ENCODE measurements at regions not wholly inside any gene's neighbourhood (a gene's known extent, or its start where the extent isn't known, plus 50 kb on each side); places are given as distances from the start of the nearest gene placed in this dataset.

- intact Hi-C loops (cut with micrococcal nuclease; ENCODE audit: unreplicated experiment): no loop called here
- BruUV-seq (replicated peaks): no TSS peak
- peaks cover 22% of the 10 kb centered on the region for H3K9me3 ChIP-seq (ENCODE audit: low read depth, low read length, poor library complexity, severe bottlenecking)
- H3K4me3 ChIP-seq (ENCODE audit: low read depth, low read length, poor library complexity, severe bottlenecking): no peak overlapping the region
- ChIA-PET POLR2A (ENCODE audit: low non-redundant PET) (no interaction called here), CTCF (no interaction called here)
- no peaks in the 10 kb centered on the region for H3K4me1 ChIP-seq (ENCODE audit: insufficient read depth, low read length, poor library complexity, severe bottlenecking)
- DNase-seq (ENCODE audit: low spot score): no peak
- H3K27ac ChIP-seq (ENCODE audit: low read depth, low read length, poor library complexity, severe bottlenecking): no peak overlapping the region
- H3K36me3 ChIP-seq (ENCODE audit: insufficient read depth, low read length, poor library complexity, severe bottlenecking): no peaks in the 10 kb centered on the region
- TF ChIP-seq, protein P1, sequence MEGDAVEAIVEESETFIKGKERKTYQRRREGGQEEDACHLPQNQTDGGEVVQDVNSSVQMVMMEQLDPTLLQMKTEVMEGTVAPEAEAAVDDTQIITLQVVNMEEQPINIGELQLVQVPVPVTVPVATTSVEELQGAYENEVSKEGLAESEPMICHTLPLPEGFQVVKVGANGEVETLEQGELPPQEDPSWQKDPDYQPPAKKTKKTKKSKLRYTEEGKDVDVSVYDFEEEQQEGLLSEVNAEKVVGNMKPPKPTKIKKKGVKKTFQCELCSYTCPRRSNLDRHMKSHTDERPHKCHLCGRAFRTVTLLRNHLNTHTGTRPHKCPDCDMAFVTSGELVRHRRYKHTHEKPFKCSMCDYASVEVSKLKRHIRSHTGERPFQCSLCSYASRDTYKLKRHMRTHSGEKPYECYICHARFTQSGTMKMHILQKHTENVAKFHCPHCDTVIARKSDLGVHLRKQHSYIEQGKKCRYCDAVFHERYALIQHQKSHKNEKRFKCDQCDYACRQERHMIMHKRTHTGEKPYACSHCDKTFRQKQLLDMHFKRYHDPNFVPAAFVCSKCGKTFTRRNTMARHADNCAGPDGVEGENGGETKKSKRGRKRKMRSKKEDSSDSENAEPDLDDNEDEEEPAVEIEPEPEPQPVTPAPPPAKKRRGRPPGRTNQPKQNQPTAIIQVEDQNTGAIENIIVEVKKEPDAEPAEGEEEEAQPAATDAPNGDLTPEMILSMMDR (conservative IDR thresholded peaks at IDR 0.05; ENCODE audit: low read depth, low read length): no peak
- no peak for TF ChIP-seq EZH2 (IDR thresholded peaks at IDR 0.05; ENCODE audit: borderline replicate concordance, low read depth, low read length, poor library complexity, severe bottlenecking)
- H3K27me3 ChIP-seq (replicated peaks; ENCODE audit: insufficient read depth, low read depth, low read length, poor library complexity): peaks cover 5% of the 10 kb centered on the region
Observed at GRCh38 chr6:170122651-170123050, 168.2 kb downstream of the DLL1 start.

GRCh38 chr6:170117111-170117972, 173.5 kb downstream of the DLL1 start:
- H3K36me3 ChIP-seq (ENCODE audit: insufficient read depth, low read length, poor library complexity, severe bottlenecking): no peaks in the 10 kb centered on the region
- no peak for DNase-seq (ENCODE audit: low spot score)
- BruUV-seq (replicated peaks): no TSS peak
- no peaks in the 10 kb centered on the region for H3K4me1 ChIP-seq (ENCODE audit: insufficient read depth, low read length, poor library complexity, severe bottlenecking)
- no peak overlapping the region for H3K27ac ChIP-seq (ENCODE audit: low read depth, low read length, poor library complexity, severe bottlenecking)
- peaks cover 22% of the 10 kb centered on the region for H3K9me3 ChIP-seq (ENCODE audit: low read depth, low read length, poor library complexity, severe bottlenecking)
- ChIA-PET CTCF (no interaction called here), POLR2A (ENCODE audit: low non-redundant PET) (no interaction called here)
- H3K4me3 ChIP-seq (ENCODE audit: low read depth, low read length, poor library complexity, severe bottlenecking): no peak overlapping the region
- H3K27me3 ChIP-seq (replicated peaks; ENCODE audit: insufficient read depth, low read depth, low read length, poor library complexity): peaks cover 4% of the 10 kb centered on the region
- TF ChIP-seq, protein P1 (conservative IDR thresholded peaks at IDR 0.05; ENCODE audit: low read depth, low read length): no peak
- TF ChIP-seq EZH2 (IDR thresholded peaks at IDR 0.05; ENCODE audit: borderline replicate concordance, low read depth, low read length, poor library complexity, severe bottlenecking): no peak
- intact Hi-C loops (cut with micrococcal nuclease; ENCODE audit: unreplicated experiment): no loop called here

DNA sequence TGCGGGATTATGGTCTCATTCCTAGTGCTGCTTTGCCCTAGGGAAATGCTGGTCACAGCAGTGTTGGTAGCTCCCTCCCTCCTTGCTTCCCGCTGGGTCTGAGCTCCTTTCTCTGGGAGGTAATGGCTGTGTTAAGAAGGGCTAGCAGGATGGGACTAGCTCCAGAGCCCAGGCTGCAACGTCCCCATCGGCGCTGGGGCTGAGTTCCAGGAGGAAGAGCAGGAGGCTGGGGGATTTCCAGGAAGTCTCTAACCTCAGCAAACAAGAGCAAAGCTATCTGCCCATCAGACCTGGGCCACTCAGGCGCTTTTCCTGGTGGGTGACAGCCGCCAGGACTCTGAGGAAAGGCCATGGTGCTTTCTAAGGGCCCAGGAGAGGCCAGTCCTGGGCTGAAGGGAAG, 174.2 kb downstream of the DLL1 start:
- TF ChIP-seq EZH2 (IDR thresholded peaks at IDR 0.05; ENCODE audit: borderline replicate concordance, low read depth, low read length, poor library complexity, severe bottlenecking): no peak
- TF ChIP-seq, protein P1 (conservative IDR thresholded peaks at IDR 0.05; ENCODE audit: low read depth, low read length): no peak
- Histone ChIP-seq H3K9me3 (ENCODE audit: low read depth, low read length, poor library complexity, severe bottlenecking) (peaks cover 19% of the 10 kb centered on the region), H3K4me1 (ENCODE audit: insufficient read depth, low read length, poor library complexity, severe bottlenecking) (no peaks in the 10 kb centered on the region), H3K27ac (ENCODE audit: low read depth, low read length, poor library complexity, severe bottlenecking) (no peak overlapping the region), H3K27me3 (replicated peaks; ENCODE audit: insufficient read depth, low read depth, low read length, poor library complexity) (no peaks in the 10 kb centered on the region), H3K36me3 (ENCODE audit: insufficient read depth, low read length, poor library complexity, severe bottlenecking) (no peaks in the 10 kb centered on the region), H3K4me3 (ENCODE audit: low read depth, low read length, poor library complexity, severe bottlenecking) (no peak overlapping the region)
- ChIA-PET POLR2A (ENCODE audit: low non-redundant PET) (no interaction called here), CTCF (no interaction called here)
- BruUV-seq (replicated peaks): no TSS peak
- intact Hi-C loops (cut with micrococcal nuclease; ENCODE audit: unreplicated experiment): no loop called here
- no peak for DNase-seq (ENCODE audit: low spot score)
